AG04449 (cell line): ENCODE measurements at regions not wholly inside any gene's neighbourhood (a gene's known extent, or its start where the extent isn't known, plus 50 kb on each side); places are given as distances from the start of the nearest gene placed in this dataset.

Experiments
- CTCF ChIA-PET: fragments of 350-600 bp; formaldehyde crosslinking; extraction: SDS; loops from one replicate; lab custom pipeline; 2021; ENCODE audit warnings: antibody characterized with exemption; lab: Yijun Ruan, JAX
- POLR2A ChIA-PET: fragments of 400-600, 350-600 bp; formaldehyde crosslinking; extraction: SDS; loops from one replicate; lab custom pipeline; 2020; ENCODE audit warnings: antibody characterized with exemption, inconsistent platforms; lab: Yijun Ruan, JAX
- DNase-seq: peaks from one replicate; pipeline ENCODE4 v3.0.0-alpha.2; 2010; ENCODE audit warnings: low read depth, low spot score
- H3K4me3 ChIP-seq: 2 replicates; pipeline ENCODE4 v1.5.1; 2011; ENCODE audit warnings: low read depth, mild to moderate bottlenecking, control low read depth, low read length
- TF ChIP-seq, protein P1 (sequence below): IDR thresholded peaks from one replicate; pipeline ENCODE4 v1.5.1; 2011; ENCODE audit warnings: mild to moderate bottlenecking, moderate library complexity, low read length, control low read depth, inconsistent platforms; ENCODE audit not compliant: insufficient read depth; ENCODE audit errors: missing control alignments

- CTCF ChIA-PET = no interaction called here
- no peak overlapping the region for H3K4me3 ChIP-seq
- DNase-seq = no peak
- TF ChIP-seq, protein P1, sequence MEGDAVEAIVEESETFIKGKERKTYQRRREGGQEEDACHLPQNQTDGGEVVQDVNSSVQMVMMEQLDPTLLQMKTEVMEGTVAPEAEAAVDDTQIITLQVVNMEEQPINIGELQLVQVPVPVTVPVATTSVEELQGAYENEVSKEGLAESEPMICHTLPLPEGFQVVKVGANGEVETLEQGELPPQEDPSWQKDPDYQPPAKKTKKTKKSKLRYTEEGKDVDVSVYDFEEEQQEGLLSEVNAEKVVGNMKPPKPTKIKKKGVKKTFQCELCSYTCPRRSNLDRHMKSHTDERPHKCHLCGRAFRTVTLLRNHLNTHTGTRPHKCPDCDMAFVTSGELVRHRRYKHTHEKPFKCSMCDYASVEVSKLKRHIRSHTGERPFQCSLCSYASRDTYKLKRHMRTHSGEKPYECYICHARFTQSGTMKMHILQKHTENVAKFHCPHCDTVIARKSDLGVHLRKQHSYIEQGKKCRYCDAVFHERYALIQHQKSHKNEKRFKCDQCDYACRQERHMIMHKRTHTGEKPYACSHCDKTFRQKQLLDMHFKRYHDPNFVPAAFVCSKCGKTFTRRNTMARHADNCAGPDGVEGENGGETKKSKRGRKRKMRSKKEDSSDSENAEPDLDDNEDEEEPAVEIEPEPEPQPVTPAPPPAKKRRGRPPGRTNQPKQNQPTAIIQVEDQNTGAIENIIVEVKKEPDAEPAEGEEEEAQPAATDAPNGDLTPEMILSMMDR = no peak
- POLR2A ChIA-PET = no interaction called here
Observed at GRCh38 chr2:82803307-82803706, 1655.8 kb downstream of the SUCLG1 start.

DNA sequence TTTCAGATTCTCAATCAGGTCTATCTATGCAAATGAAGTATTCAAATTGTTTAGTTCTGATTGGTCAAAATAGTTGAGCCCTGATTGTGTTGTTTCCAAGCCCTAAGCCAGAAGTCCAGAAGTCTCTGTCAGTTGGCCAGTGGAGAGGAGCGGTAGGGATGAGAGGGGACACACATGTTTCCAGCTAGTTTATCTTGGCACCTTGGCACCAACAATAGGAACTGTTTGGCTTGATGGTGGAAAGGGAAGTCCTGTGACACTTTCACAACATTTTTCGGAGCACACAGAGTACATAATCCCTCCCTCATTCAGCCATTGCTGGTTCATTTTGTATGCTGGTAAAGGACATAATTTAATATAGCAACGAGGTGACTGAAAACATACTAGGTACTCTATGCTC, 1661.6 kb downstream of the SUCLG1 start:
- DNase-seq = no peak
- TF ChIP-seq, protein P1 = no peak
- ChIA-PET CTCF (no interaction called here), POLR2A (no interaction called here)
- no peak overlapping the region for H3K4me3 ChIP-seq

GRCh38 chr2:82796132-82796531, 1662.9 kb downstream of the SUCLG1 start:
- TF ChIP-seq, protein P1 = no peak
- DNase-seq = no peak
- no peak overlapping the region for H3K4me3 ChIP-seq
- CTCF ChIA-PET = no interaction called here
- POLR2A ChIA-PET = no interaction called here

DNA sequence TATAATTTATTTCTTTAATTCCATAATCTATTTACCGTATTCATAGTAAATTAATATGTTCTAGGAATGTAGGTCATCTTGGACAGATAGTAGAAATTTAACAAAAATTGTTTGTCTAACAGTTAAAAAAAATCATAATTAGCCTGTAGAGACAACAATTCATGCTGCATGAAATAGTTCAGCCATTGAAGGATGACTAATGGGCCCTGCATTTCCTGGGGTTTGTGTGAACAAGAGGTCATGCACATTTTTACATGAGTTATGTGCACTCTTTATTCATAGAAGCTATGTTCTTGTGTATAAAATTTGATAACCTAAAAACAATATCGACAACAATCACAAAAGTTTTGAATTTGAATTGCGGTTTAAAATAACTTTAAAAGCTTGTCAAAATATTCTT, 1663.6 kb downstream of the SUCLG1 start:
- TF ChIP-seq, protein P1 = no peak
- ChIA-PET CTCF (no interaction called here), POLR2A (no interaction called here)

DNA sequence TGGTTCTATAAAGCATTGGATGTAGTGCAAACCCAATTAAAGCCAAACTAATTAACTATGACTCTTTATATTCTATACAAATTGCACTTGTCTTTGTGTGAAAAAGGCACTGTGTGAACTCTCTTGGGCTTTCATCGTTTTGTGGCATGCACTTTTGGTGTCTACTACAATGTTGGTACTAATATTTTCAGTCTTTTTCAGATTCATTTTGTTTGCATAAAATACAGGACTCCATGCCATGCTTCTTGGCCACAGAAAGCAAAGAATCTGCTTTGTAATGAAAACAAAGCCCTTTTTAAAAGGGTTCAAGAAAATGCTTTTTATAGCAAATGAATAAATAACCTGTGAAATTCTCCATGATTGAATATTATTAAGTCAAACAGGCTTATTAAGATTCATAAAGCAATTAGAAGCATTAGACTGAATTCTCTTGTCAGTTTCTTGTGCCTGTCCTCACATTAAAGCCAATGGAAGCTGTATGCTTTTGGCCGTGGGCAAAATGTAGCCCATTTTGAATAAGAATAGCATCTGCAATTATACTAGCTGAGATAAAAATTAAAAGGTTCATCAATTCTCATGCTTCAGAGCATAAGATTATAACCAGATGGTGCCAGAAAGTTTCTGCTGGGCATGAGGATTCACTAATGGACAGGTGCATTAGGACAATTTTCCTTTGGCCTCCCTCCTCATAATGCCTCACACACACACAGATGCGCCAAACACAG, 1665.2 kb downstream of the SUCLG1 start:
- TF ChIP-seq, protein P1 = no peak
- no peak for DNase-seq
- CTCF ChIA-PET = no interaction called here
- no peak overlapping the region for H3K4me3 ChIP-seq
- POLR2A ChIA-PET = no interaction called here

More for the DNA sequence above, 1663.6 kb downstream of the SUCLG1 start:
- DNase-seq = no peak
- no peak overlapping the region for H3K4me3 ChIP-seq

- DNase-seq = no peak
- TF ChIP-seq, protein P1 = no peak
- H3K4me3 ChIP-seq = no peak overlapping the region
- CTCF ChIA-PET = interaction anchor here (0.7 kb wide), 1 partner anchor 404 kb away, joined by 3 read pairs; no protein-coding TSS in a partner anchor
- POLR2A ChIA-PET = no interaction called here
Observed at GRCh38 chr2:82792316-82792715, 1666.8 kb downstream of the SUCLG1 start.
